Common myeloid progenitor, CD34-positive (primary cell): ENCODE measurements at regions not wholly inside any gene's neighbourhood (a gene's known extent, or its start where the extent isn't known, plus 50 kb on each side); places are given as distances from the start of the nearest gene placed in this dataset.
A peak's percentile ranks its signal among the peaks of the same experiment; 100 is the strongest.

Experiments
- CTCF ChIA-PET: fragments of 350-600 bp; sonication (Branson Sonifier 250); formaldehyde crosslinking; loops from one replicate; lab custom pipeline; 2021; ENCODE audit warnings: antibody characterized with exemption; lab: Charles Lee
- POLR2A ChIA-PET: fragments of 350-600 bp; sonication (Branson Sonifier 250); formaldehyde crosslinking; loops from one replicate; lab custom pipeline; 2021; ENCODE audit warnings: antibody characterized with exemption; lab: Charles Lee
- DNase-seq, 3 donors: peaks; one replicate each; pipeline versions ENCODE4 v3.0.0 to v3.0.0-alpha.2; 2013
- H3K27ac ChIP-seq, 2 experiments: 1 replicate in 1 of 2; 2 replicates in 1 of 2; pipeline ENCODE4 v1.7.0; 2013; ENCODE audit warnings: inconsistent platforms in 2 of 2, low read length in 2 of 2, mild to moderate bottlenecking in 2 of 2, low read depth in 1 of 2, moderate library complexity in 1 of 2; ENCODE audit not compliant: severe bottlenecking in 2 of 2, insufficient read depth in 1 of 2, poor library complexity in 1 of 2
- H3K27me3 ChIP-seq, 5 experiments: replicated peaks in 2 of 5; 1 replicate in 3 of 5; 2 replicates in 2 of 5; pipeline versions ENCODE4 v1.6.1 to v1.7.0; 2013; ENCODE audit warnings: low read length in 4 of 5, mild to moderate bottlenecking in 2 of 5, moderate library complexity in 2 of 5, inconsistent platforms in 1 of 5; ENCODE audit not compliant: insufficient read depth in 5 of 5, control insufficient read depth in 4 of 5
- H3K36me3 ChIP-seq, 4 experiments: 1 replicate in 2 of 4; 2 replicates in 2 of 4; pipeline versions ENCODE4 v1.6.1 to v1.7.0; 2013; ENCODE audit warnings: low read length in 3 of 4, control low read depth in 1 of 4, mild to moderate bottlenecking in 1 of 4; ENCODE audit not compliant: control insufficient read depth in 4 of 4, insufficient read depth in 4 of 4
- H3K4me1 ChIP-seq, 4 experiments: 1 replicate in 3 of 4; 2 replicates in 1 of 4; pipeline versions ENCODE4 v1.6.1 to v1.7.1; 2013; ENCODE audit warnings: low read length in 3 of 4, mild to moderate bottlenecking in 3 of 4, control low read depth in 1 of 4, inconsistent platforms in 1 of 4, moderate library complexity in 1 of 4; ENCODE audit not compliant: control insufficient read depth in 4 of 4, insufficient read depth in 4 of 4; ENCODE audit errors: control extremely low read depth in 1 of 4
- H3K4me3 ChIP-seq, 7 experiments: 1 replicate in 4 of 7; 2 replicates in 3 of 7; pipeline versions ENCODE4 v1.5.1 to v1.7.0; 2013; ENCODE audit warnings: mild to moderate bottlenecking in 7 of 7, low read length in 6 of 7, moderate library complexity in 6 of 7, inconsistent platforms in 2 of 7, low read depth in 2 of 7, control low read depth in 1 of 7; ENCODE audit not compliant: insufficient read depth in 4 of 7, control insufficient read depth in 1 of 7; ENCODE audit errors: extremely low read depth in 1 of 7
- H3K9me3 ChIP-seq, 5 experiments: 1 replicate in 4 of 5; 2 replicates in 1 of 5; pipeline versions ENCODE4 v1.6.1 to v1.7.1; 2013; ENCODE audit warnings: low read length in 4 of 5, mild to moderate bottlenecking in 2 of 5, inconsistent platforms in 1 of 5, low read depth in 1 of 5, moderate library complexity in 1 of 5; ENCODE audit not compliant: control insufficient read depth in 4 of 5, insufficient read depth in 2 of 5; ENCODE audit errors: control extremely low read depth in 1 of 5
- WGBS: methylation state at CpG from one replicate; pipeline ENCODE4 v1.1.5; 2013; ENCODE audit not compliant: insufficient coverage; 5-methylcytosine and 5-hydroxymethylcytosine counted together

- H3K9me3 ChIP-seq: peaks cover 0 to 4% (median 0%) of the 10 kb centered on the region in 5 experiments
- H3K36me3 ChIP-seq: no peaks in the 10 kb centered on the region
- ChIA-PET POLR2A (no interaction called here), CTCF (interaction anchor here (1.9 kb wide), 1 partner anchor 42 kb away, joined by 4 read pairs; no protein-coding TSS in a partner anchor)
- no peaks in the 10 kb centered on the region for H3K27me3 ChIP-seq
- H3K27ac ChIP-seq: no peak overlapping the region
- no peak overlapping the region for H3K4me3 ChIP-seq
- DNase-seq: no peak
- 100% methylated on average over 4 of the region's 7 CpGs for WGBS
- H3K4me1 ChIP-seq: peaks cover 0 to 34% (median 8%) of the 10 kb centered on the region in 4 experiments
Observed at GRCh38 chr3:194197396-194197960, 61.5 kb downstream of the HES1 start.

- no peaks in the 10 kb centered on the region for H3K27me3 ChIP-seq
- ChIA-PET POLR2A (no interaction called here), CTCF (no interaction called here)
- no peak overlapping the region for H3K27ac ChIP-seq
- H3K9me3 ChIP-seq: no peaks in the 10 kb centered on the region
- no peak for DNase-seq
- WGBS: 100% methylated on average over 8 of the region's 9 CpGs
- H3K36me3 ChIP-seq: no peaks in the 10 kb centered on the region
- no peak overlapping the region for H3K4me3 ChIP-seq
- H3K4me1 ChIP-seq: peaks cover 2 to 30% (median 11%) of the 10 kb centered on the region in 4 experiments
Observed at GRCh38 chr3:194197981-194198695, 62.2 kb downstream of the HES1 start.

GRCh38 chr3:194198938-194199337 lies 63.0 kb downstream of the HES1 start:
- POLR2A ChIA-PET: no interaction called here
- no peak for DNase-seq
- Histone ChIP-seq H3K4me1 (peaks cover 9 to 31% (median 18%) of the 10 kb centered on the region in 4 experiments), H3K27ac (no peak overlapping the region), H3K9me3 (no peaks in the 10 kb centered on the region), H3K27me3 (no peaks in the 10 kb centered on the region), H3K4me3 (no peak overlapping the region), H3K36me3 (no peaks in the 10 kb centered on the region)
- 81% methylated on average over 3 of the region's 3 CpGs for WGBS
- CTCF ChIA-PET: no interaction called here

DNA sequence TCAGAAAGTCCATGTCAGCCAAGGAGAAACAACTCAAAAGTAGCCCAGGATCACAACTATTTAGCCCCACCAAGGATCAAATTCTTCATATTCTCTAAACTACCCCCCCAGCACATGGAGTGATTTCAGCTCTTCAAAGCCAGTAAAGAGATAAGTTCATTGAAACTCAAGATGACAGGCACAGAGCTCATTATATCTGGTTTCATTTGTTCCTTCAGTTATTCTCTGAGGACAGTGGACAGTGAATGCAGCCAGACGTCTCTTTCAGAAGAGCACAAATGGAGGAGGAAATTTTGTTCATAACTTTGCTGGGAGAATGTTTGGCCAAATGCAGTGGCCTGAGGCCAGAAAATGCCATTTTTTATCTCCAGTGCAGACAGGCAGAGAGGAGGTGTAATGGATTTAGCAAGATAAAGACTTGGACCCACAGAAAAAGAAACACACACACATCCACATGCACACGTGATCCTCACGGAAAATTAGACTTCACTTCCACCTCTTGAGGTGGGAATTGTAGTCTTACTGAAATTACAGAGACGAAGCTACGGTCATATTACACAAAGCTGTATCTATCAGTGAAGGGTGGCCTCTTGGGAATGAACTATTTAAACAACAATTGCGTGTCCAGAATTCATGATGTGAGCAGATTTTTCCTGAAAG lies 64.6 kb downstream of the HES1 start:
- ChIA-PET POLR2A (no interaction called here), CTCF (interaction anchor here (0.8 to 0.9 kb wide), 4 partner anchors 27 to 107 kb away, joined by 3 to 9 read pairs (median 4); no protein-coding TSS in a partner anchor)
- Histone ChIP-seq H3K27ac (no peak overlapping the region), H3K9me3 (no peaks in the 10 kb centered on the region), H3K27me3 (no peaks in the 10 kb centered on the region), H3K36me3 (no peaks in the 10 kb centered on the region), H3K4me1 (peaks cover 9 to 27% (median 18%) of the 10 kb centered on the region in 4 experiments), H3K4me3 (no peak overlapping the region)
- 88% methylated on average over 3 of the region's 6 CpGs for WGBS
- DNase-seq: no peak

DNA sequence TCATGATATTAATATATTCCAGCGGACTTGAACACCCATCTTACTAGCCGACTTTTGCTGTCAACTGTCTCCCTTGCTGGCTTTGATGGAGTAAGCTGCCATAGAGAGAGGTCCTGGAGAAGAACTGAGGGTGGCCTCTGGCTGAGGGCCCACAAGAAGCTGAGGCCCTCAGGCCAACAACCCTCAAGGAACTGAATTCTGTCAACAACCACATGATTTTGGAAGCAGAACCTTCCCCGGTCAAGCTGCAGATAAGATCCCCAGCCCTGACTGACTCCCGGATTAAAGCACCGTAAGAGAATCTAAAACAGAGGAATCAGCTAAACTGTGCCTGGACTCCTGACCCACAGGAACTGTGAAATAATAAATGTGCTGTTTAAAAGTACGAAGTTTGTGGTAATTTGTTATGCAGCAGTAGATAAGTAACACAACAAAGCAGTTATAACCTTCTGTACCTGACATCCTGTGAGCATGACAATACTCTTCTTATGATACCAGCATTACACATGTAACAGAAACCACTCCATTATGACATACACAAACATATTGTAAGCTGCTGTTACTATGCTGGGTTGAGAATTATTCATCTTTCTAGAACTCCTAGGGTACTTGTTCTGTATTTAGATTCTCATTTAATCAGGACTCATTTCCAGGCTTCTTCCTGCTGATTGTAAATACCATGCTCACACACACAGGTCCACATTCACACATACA lies 66.2 kb downstream of the HES1 start:
- peak in 1 of 3 donors; percentile 7 for DNase-seq
- CTCF ChIA-PET: interaction anchor here (2.2 kb wide), 1 partner anchor 114 kb away, joined by 6 read pairs; no protein-coding TSS in a partner anchor
- Histone ChIP-seq H3K36me3 (no peaks in the 10 kb centered on the region), H3K27ac (no peak overlapping the region), H3K4me3 (no peak overlapping the region), H3K27me3 (no peaks in the 10 kb centered on the region), H3K9me3 (no peaks in the 10 kb centered on the region), H3K4me1 (peaks cover 14 to 42% (median 32%) of the 10 kb centered on the region in 4 experiments)
- 97% methylated on average over 5 of the region's 6 CpGs for WGBS
- POLR2A ChIA-PET: no interaction called here

GRCh38 chr3:194203482-194204041 lies 67.6 kb downstream of the HES1 start:
- H3K9me3 ChIP-seq: no peaks in the 10 kb centered on the region
- ChIA-PET CTCF (interaction anchor here (1.0 to 2.2 kb wide), 4 partner anchors 64 to 112 kb away, joined by 3 to 6 read pairs (median 4); no protein-coding TSS in a partner anchor), POLR2A (interaction anchor here (0.6 to 1.0 kb wide), 2 partner anchors 9 to 52 kb away, joined by 3 to 4 read pairs; no protein-coding TSS in a partner anchor)
- DNase-seq: peak in 2 of 3 donors; percentile 40 to 51
- peak overlapping the region; percentile 19 to 74 (median 50) for H3K4me3 ChIP-seq
- 24% methylated on average over 11 of the region's 11 CpGs for WGBS
- H3K4me1 ChIP-seq: peaks cover 14 to 46% (median 32%) of the 10 kb centered on the region in 4 experiments
- no peaks in the 10 kb centered on the region for H3K27me3 ChIP-seq
- H3K27ac ChIP-seq: no peak overlapping the region
- H3K36me3 ChIP-seq: no peaks in the 10 kb centered on the region
